NOMO-1 (cell line): ENCODE measurements at regions not wholly inside any gene's neighbourhood (a gene's known extent, or its start where the extent isn't known, plus 50 kb on each side); places are given as distances from the start of the nearest gene placed in this dataset.
A peak's percentile ranks its signal among the peaks of the same experiment; 100 is the strongest.

Experiments
- DNase-seq, 2 experiments: peaks; one replicate each; lab custom pipeline; 2025; ENCODE audit not compliant: unreplicated experiment in 2 of 2; lab: John Stamatoyannopoulos, UW

GRCh38 chr5:125396462-125396861, 650.0 kb upstream of the ZNF608 start:
- DNase-seq, result no peak

- DNase-seq, result no peak
These were observed 652.0 kb upstream of the ZNF608 start for GRCh38 chr5:125398466-125398865.

GRCh38 chr5:125399885-125400284, 653.4 kb upstream of the ZNF608 start:
- no peak for DNase-seq

- DNase-seq, result peak; percentile 13 to 44
These were observed 655.5 kb upstream of the ZNF608 start for GRCh38 chr5:125401724-125402622.

DNA sequence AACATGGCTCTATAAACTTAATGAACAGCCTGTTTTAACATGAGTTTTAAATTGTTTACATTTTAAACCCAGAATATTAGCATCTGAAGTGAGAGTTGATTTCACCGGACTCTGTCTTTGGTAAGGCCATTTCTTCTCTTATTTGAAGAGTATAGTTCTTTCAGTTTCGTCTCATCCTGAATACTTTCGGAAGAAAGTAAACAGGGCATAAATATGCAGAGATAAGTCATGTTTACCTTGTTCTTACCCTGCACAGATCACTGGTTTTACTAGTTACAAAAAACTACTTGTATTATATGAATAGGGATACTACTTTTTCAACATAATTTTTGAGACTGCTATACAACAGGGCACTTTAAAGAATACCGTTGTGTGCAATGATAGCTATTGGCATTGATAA, 656.3 kb upstream of the ZNF608 start:
- DNase-seq, result no peak

DNA sequence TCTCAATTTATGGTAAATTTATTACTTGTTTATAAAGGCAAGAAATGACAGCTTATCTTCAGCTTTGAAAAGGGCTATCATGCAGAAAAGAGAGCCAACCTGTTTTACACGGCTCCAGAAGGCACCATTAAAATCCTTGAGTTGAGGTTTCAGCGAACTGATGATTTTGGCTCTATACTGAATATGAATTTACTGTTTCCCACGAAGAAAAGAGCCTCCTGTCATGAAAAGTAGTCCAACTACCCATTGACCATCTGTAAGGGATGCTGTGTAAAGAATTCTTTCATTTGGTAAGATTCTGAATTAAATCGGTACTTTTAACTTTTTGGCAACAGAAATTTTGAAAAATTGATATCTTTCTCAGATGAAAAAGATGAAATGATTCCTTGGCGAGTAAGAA, 657.6 kb upstream of the ZNF608 start:
- DNase-seq, result no peak

GRCh38 chr5:125408448-125409233, 662.2 kb upstream of the ZNF608 start:
- peak; percentile 61 to 77 for DNase-seq

DNA sequence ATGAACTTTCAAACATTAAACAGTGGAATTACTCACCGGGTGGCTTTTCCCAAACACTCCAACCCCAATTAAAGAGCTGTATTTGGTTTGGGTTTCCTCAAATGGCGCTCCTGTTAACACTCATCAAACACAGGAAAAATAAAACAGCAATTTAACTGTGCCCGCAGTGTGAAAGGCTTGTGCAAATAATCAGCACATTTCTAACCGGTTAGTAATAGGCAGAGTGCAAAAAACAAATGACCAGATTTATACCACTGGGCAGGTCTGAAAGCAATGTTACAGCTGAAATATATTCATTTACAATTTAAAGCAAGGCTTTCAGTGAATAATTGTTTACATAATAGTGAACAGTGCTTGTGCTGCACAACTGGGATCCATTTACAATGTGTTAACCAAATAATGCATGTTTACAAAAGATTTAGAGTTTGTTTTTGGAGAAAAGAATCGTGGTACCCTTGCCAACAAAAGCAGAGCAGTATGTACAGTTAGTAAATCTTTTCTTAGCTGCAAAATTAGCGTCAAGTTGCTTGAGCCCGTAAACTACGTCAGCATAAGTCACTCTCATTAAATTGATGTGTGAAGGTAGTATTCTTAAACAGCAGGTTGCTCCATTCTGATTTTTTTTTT, 662.9 kb upstream of the ZNF608 start:
- no peak for DNase-seq

DNA sequence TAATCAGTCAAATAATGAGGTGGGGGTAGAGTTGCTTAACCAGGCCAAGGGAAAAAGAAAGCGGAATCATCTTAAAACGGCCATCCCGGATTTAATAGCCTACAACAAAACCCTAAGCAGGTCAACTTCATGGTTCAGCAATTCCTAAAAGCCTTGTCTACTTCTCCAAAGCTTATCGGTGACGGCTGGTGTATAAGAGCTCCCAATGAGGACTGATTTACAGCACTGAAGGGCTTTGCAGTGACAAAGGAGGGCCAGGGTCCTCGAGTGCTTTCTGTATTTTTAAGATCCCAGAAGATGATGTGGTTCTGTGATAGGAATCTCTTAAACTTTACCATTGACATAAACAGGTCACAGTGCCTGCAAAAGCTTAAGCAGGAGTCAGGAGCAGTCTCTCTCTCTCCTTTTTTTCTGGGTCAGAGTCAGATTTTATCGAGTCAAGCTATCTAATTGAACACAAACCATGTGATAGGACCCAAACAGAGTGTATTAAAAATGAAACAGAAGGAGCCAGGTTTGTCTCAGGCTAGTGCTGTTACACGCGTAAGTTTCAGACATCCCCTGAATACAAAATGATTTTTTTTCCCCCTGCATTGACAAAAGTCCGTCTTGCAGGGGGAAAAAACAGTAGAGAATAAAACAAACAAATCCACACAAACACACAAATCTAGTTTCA, 663.6 kb upstream of the ZNF608 start:
- no peak for DNase-seq

- DNase-seq, result no peak
These were observed 664.2 kb upstream of the ZNF608 start for GRCh38 chr5:125410537-125411070.

DNA sequence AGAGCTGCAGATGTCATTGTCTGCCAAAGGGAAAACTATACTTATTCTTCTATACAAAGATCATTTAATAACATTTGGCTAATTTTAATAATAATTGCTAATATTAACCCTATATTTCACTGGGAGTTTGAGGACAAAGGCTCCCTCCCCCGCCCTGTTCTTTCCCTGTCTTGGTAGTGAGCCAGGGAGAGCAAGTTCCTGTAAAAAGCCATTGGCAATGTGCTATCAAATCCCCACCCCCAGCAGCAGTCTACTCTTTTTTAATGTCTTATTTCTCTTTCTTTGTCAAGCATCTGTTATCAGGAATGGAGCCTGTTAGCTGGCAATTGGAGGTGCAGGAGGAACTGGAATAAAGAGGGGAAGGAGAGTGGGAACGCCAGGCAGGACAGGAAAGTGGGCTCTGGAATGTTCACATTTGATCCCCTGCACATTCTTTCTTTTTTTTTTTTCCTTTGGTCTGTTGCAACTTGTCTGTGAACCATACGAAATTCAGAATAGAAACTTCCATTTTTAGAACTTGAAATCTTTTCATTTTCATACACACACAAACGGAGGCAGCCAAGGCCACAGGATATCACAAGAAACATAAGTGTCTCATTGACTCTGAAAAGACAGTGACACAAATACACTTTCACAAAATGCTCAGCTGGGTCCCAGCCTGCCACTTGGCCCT, 664.8 kb upstream of the ZNF608 start:
- DNase-seq, result peak; percentile 6 to 28

DNA sequence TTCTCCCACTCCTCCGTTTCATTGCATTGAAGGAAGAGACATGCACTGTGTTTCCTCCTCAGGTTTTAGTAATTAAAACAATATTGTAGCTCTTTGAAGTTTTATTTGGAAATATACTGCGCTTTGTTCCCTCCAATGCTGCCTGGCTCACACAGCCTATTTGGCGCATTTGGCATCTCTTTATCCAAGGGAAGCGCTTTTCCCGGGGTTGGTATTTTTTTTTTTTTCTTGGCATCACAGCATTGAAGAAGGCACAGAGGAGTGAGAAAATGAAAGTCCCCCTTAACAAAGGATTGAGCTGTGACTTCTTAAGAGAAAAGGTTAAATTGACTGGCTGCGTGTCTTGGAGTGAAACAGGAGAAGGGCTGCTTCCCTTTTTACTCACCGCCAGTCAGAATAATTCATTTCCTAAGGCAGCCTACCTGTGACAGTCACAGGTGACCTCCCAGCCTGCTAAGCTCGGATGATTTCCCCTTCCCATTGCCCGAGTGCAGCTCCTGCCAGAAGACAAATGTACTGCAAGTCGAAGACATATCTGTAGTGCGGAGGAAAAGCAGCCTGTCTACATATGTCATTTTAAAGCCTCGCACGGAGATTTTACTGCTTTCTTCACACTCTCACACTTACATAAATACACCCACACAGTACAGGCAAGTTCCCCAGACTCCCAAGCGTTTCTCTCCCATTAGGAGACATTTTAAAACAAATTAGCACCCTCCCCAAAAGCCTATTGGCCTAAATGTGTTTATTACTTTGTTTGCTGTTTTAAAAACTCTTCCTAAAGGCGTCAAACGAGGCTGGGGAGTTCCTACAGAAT, 665.5 kb upstream of the ZNF608 start:
- DNase-seq, result peak in 1 of 2 experiments; percentile 24

DNA sequence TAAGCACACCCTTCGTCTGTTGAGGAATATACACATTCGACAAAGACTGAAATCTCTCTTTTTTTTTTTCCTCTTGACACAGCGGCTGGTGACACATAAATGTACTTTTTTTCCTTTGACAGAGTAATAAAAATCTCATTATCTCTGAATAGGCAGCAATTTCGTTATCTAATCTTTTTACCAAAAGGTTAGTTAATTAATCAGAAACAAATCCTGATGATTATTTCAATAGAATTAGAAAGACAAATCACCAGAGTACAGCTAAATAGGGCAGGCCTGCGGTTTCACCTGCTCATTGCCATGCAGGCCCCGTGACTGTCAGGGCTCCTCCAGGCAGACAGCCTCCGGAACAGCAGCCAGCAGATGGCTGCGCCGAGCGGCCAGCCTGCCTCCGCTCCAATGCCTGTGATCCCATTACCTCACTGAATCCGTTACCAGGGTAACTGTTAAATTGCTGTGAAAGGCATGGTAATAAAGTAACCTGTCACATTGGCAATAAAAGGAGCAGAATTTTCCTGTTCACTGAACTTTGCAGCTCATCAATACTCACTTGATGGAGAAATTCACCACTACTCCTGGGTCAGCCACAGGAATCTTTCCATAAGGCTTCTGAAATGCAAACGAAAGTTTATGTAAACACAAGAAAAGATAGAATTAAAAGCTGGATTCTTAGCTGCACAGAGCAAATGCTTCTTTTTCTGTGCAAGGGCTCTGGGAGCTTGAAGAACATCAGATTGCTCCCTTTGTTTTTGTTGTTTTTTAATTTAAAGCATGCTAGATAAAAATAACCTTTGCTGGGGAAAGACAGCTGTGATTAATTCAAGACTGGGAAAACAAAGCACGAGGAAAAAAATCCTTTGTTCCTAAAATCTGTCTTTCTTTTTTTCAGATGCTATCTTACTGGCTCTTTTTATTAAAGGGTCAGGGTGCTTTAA, 666.4 kb upstream of the ZNF608 start:
- no peak for DNase-seq

- DNase-seq, result no peak
These were observed 667.2 kb upstream of the ZNF608 start for GRCh38 chr5:125413496-125414274.

- DNase-seq, result no peak
These were observed 668.7 kb upstream of the ZNF608 start for GRCh38 chr5:125415126-125415525.

GRCh38 chr5:125416055-125416454, 669.6 kb upstream of the ZNF608 start:
- DNase-seq, result no peak

DNA sequence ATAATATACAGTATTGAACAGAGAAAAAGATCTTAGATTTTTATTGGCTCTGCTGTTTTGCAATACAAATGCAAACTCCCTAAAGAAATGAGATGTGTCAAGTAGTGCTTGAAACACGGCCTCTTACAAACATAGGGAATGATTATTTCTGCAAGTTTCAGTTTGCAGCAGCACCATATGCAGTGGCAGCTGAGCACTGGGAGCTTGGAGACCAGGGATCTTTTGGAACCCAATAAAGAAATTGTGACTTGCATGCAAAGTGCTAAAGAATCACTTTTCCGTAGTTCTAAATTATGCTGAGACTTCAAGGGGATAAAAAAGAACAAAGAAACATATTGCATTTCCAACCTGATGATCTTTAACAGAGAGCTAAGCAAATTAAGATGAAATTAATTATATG, 674.6 kb upstream of the ZNF608 start:
- DNase-seq, result no peak
